GM23338 (cell line): ENCODE measurements at regions not wholly inside any gene's neighbourhood (a gene's known extent, or its start where the extent isn't known, plus 50 kb on each side); places are given as distances from the start of the nearest gene placed in this dataset.

Experiments
- CTCF ChIP-seq, 2 experiments: fragments of 200-600 bp in 1 of 2; sonication (generic) in 1 of 2; conservative IDR thresholded peaks; 2 replicates each; pipeline versions ENCODE4 v1.5.1 to v1.6.1; 2016 to 2017; ENCODE audit warnings: antibody characterized with exemption in 2 of 2, low read depth in 2 of 2, mild to moderate bottlenecking in 2 of 2, moderate library complexity in 1 of 2
- ETS1 ChIP-seq: IDR thresholded peaks from 2 replicates; pipeline ENCODE4 v1.6.1; 2016; ENCODE audit warnings: antibody characterized with exemption
- EZH2phosphoT487 ChIP-seq: fragments of 200-600 bp; sonication (generic); IDR thresholded peaks from one replicate; pipeline ENCODE4 v1.8.1; 2018; ENCODE audit warnings: antibody characterized with exemption; ENCODE audit not compliant: unreplicated experiment
- NANOG ChIP-seq: IDR thresholded peaks from 2 replicates; pipeline ENCODE4 v1.6.1; 2016; ENCODE audit warnings: antibody characterized with exemption, borderline replicate concordance
- REST ChIP-seq: IDR thresholded peaks from one replicate; pipeline ENCODE4 v1.6.1; 2018; ENCODE audit warnings: antibody characterized with exemption; ENCODE audit not compliant: unreplicated experiment
- ZNF331 ChIP-seq: fragments of 250-450 bp; sonication (Bioruptor Pico); IDR thresholded peaks from 2 replicates; pipeline ENCODE4 v1.5.0; 2020; ENCODE audit warnings: low read depth, mild to moderate bottlenecking, moderate library complexity
- ZNF462 ChIP-seq: fragments of 250-450 bp; sonication (Bioruptor Pico); IDR thresholded peaks from 2 replicates; pipeline ENCODE4 v1.5.0; 2020; ENCODE audit warnings: mild to moderate bottlenecking, moderate library complexity

GRCh38 chr5:111672099-111672498 is 84.9 kb downstream of the NREP start:
- TF ChIP-seq CTCF (conservative IDR thresholded peaks at IDR 0.05; ENCODE audit: low read depth in 2 of 2) (no peak), REST (no peak), ZNF331 (no peak), ETS1 (no peak), NANOG (no peak), ZNF462 (no peak), EZH2phosphoT487 (no peak)
